Transverse colon (tissue), 4 donors: ENCODE measurements at regions not wholly inside any gene's neighbourhood (a gene's known extent, or its start where the extent isn't known, plus 50 kb on each side); places are given as distances from the start of the nearest gene placed in this dataset.

Experiments used
- EP300 ChIP-seq: sonication (generic); formaldehyde crosslinking; IDR thresholded peaks from one replicate; pipeline ENCODE4 v1.6.1; 2017; ENCODE audit warnings: antibody characterized with exemption, low read depth
- POLR2A ChIP-seq: fragments of 450-650 bp; IDR thresholded peaks from one replicate; pipeline ENCODE4 v1.6.1; 2016; ENCODE audit warnings: antibody characterized with exemption, mild to moderate bottlenecking, moderate library complexity
- POLR2AphosphoS5 ChIP-seq, 3 donors: sonication (generic); formaldehyde crosslinking; IDR thresholded peaks; one replicate each; pipeline ENCODE4 v1.6.1; 2016; ENCODE audit warnings: antibody characterized with exemption in 3 of 3
- TF ChIP-seq, protein P1 (sequence below), 5 experiments: fragments of 200-600 bp in 3 of 5; fragments of 450-650 bp in 2 of 5; sonication (generic) in 3 of 5; IDR thresholded peaks; 1 replicate in 2 of 5; 2 replicates in 3 of 5; pipeline ENCODE4 v1.5.1; 2016 to 2017; ENCODE audit warnings: antibody characterized with exemption in 5 of 5, inconsistent platforms in 3 of 5, mild to moderate bottlenecking in 2 of 5, moderate library complexity in 1 of 5

- TF ChIP-seq, protein P1, sequence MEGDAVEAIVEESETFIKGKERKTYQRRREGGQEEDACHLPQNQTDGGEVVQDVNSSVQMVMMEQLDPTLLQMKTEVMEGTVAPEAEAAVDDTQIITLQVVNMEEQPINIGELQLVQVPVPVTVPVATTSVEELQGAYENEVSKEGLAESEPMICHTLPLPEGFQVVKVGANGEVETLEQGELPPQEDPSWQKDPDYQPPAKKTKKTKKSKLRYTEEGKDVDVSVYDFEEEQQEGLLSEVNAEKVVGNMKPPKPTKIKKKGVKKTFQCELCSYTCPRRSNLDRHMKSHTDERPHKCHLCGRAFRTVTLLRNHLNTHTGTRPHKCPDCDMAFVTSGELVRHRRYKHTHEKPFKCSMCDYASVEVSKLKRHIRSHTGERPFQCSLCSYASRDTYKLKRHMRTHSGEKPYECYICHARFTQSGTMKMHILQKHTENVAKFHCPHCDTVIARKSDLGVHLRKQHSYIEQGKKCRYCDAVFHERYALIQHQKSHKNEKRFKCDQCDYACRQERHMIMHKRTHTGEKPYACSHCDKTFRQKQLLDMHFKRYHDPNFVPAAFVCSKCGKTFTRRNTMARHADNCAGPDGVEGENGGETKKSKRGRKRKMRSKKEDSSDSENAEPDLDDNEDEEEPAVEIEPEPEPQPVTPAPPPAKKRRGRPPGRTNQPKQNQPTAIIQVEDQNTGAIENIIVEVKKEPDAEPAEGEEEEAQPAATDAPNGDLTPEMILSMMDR (IDR thresholded peaks at IDR 0.05): no peak
- TF ChIP-seq POLR2A (no peak), EP300 (no peak), POLR2AphosphoS5 (IDR thresholded peaks at IDR 0.05) (peak in 2 of 3 donors; percentile 31 to 52)
These were observed 110.3 kb upstream of the TCF21 start for GRCh38 chr6:133778414-133779130.
